GM10248 (cell line): ENCODE measurements at regions not wholly inside any gene's neighbourhood (a gene's known extent, or its start where the extent isn't known, plus 50 kb on each side); places are given as distances from the start of the nearest gene placed in this dataset.

ENCODE experiments used
- CTCF ChIA-PET: fragments of 300-600 bp; sonication (Branson Sonifier 250); formaldehyde crosslinking; extraction: SDS; loops from one replicate; lab custom pipeline; 2021; ENCODE audit warnings: antibody characterized with exemption; lab: Yijun Ruan, JAX
- POLR2A ChIA-PET: fragments of 350-650 bp; sonication (Branson Sonifier 250); formaldehyde crosslinking; extraction: SDS; loops from one replicate; lab custom pipeline; 2020; ENCODE audit warnings: antibody characterized with exemption; lab: Yijun Ruan, JAX
- DNase-seq: peaks from one replicate; pipeline ENCODE4 v3.0.0; 2012; ENCODE audit errors: extremely low spot score
- TF ChIP-seq, protein P1 (sequence below): IDR thresholded peaks from 2 replicates; pipeline ENCODE4 v1.5.1; 2012; ENCODE audit warnings: mild to moderate bottlenecking, low read depth; ENCODE audit errors: extremely low read depth, missing control alignments, control extremely low read depth

GRCh38 chr6:8758412-8758811 is 323.1 kb upstream of the SLC35B3 start:
- TF ChIP-seq, protein P1, sequence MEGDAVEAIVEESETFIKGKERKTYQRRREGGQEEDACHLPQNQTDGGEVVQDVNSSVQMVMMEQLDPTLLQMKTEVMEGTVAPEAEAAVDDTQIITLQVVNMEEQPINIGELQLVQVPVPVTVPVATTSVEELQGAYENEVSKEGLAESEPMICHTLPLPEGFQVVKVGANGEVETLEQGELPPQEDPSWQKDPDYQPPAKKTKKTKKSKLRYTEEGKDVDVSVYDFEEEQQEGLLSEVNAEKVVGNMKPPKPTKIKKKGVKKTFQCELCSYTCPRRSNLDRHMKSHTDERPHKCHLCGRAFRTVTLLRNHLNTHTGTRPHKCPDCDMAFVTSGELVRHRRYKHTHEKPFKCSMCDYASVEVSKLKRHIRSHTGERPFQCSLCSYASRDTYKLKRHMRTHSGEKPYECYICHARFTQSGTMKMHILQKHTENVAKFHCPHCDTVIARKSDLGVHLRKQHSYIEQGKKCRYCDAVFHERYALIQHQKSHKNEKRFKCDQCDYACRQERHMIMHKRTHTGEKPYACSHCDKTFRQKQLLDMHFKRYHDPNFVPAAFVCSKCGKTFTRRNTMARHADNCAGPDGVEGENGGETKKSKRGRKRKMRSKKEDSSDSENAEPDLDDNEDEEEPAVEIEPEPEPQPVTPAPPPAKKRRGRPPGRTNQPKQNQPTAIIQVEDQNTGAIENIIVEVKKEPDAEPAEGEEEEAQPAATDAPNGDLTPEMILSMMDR: no peak
- ChIA-PET CTCF (no interaction called here), POLR2A (no interaction called here)
- no peak for DNase-seq

DNA sequence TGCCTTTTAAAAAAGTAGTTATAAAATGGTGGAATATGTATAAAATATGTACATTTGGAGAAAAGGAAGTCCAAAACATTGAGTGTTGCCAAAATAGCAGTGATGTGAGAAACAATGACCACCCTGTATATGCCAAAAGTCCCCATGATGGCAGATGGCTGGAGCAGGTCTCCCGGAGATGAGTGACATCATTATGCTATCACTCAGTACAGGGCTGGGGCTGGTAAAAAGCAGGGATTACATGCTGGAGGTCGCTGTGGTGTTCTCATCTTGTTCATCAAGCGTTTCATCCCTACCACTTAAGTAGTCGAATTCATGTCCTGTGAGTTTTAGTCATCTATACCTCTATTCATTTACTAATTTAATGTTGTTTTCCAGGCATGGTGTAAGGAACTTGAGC is 315.3 kb upstream of the SLC35B3 start:
- TF ChIP-seq, protein P1: no peak
- CTCF ChIA-PET: no interaction called here
- POLR2A ChIA-PET: no interaction called here
- no peak for DNase-seq

- DNase-seq: no peak
- ChIA-PET CTCF (no interaction called here), POLR2A (no interaction called here)
- TF ChIP-seq, protein P1: no peak
Observed at GRCh38 chr6:8749465-8749864, 314.1 kb upstream of the SLC35B3 start.

DNA sequence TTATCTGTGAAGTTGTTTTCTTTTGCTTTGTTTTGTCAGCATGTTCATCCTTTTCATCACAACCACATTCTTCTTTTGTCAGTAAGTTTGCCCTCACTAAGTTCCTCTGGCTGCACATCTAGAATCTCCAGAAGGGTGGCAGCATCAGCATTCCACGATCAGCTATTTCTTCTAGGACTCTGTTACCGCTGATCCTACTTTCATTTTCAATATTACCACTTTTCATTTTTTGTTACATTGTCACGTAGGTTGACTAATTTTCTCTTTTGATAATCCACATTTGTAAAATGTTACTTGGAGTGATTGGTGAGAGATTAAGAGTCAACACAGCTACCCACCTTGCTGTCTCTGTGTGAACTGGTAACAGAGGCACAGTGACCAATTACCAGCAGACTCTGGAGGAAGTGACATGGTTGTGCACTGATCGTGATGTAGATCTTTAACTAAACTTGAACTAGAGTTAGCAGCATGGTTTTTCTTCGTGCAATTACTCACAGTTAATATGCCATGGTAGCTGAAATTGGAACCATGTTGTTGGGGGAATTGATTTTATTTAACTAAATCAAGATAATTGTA is 307.9 kb upstream of the SLC35B3 start:
- ChIA-PET CTCF (interaction anchor here (1.1 to 1.5 kb wide), 5 partner anchors 9 to 147 kb away, joined by 3 to 4 read pairs (median 3); no protein-coding TSS in a partner anchor), POLR2A (no interaction called here)
- peak; percentile 12 for DNase-seq
- TF ChIP-seq, protein P1: no peak

DNA sequence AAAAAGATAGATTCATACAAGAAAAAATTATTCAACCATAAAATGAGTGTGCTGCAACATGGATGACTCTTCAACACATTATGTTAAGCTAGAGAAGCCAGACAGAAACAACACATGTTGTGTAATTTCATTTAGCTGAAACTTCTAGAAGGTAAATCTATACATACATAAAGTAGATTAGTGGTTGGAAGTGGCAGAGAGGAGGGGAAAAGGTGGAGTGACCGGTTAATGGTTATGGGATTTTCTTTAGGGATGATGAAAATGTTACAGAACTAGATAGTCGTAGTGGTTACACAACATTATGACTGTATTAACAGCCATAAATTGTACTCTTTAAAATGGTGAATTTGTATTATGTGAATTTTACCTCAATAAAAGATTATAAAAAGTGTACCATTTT is 304.1 kb upstream of the SLC35B3 start:
- TF ChIP-seq, protein P1: no peak
- no peak for DNase-seq
- ChIA-PET POLR2A (no interaction called here), CTCF (interaction anchor here (1.0 kb wide), 1 partner anchor 170 kb away, joined by 3 read pairs; no protein-coding TSS in a partner anchor)

DNA sequence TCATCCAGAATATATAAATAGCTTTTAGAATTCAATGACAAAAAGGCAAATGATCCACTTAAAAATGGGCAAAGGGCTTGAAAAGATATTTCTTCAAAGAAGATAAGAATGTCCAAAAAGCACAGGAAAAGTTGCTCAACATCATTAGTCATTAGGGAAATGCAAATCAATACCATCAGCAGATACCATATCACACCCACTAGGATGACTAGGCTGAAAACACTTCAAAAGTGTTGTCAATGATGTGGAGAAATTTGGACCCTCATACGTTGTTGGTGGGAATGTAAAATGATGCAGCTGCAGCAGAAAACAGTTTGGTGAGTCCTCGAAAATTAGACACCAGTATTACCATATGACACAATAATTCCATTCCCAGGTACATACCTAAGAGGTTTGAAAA is 303.6 kb upstream of the SLC35B3 start:
- ChIA-PET POLR2A (no interaction called here), CTCF (interaction anchor here (1.0 kb wide), 1 partner anchor 170 kb away, joined by 3 read pairs; no protein-coding TSS in a partner anchor)
- TF ChIP-seq, protein P1: no peak
- DNase-seq: no peak
